WTC11 (cell line): ENCODE measurements at regions not wholly inside any gene's neighbourhood (a gene's known extent, or its start where the extent isn't known, plus 50 kb on each side); places are given as distances from the start of the nearest gene placed in this dataset.

Source experiments
- ATAC-seq: fragments of 200-7000 bp; cut with Tn5 transposase; 2 replicates; pipeline ENCODE4 v1.10.0; 2021; ENCODE audit warnings: mild to moderate bottlenecking, moderate library complexity
- CTCF ChIA-PET: fragments of 300-600 bp; sonication (Branson Sonifier 250); formaldehyde crosslinking; loops from one replicate; lab custom pipeline; 2021; ENCODE audit warnings: antibody characterized with exemption; lab: Charles Lee
- POLR2A ChIA-PET: fragments of 350-600 bp; sonication (Branson Sonifier 250); formaldehyde crosslinking; loops from one replicate; lab custom pipeline; 2021; ENCODE audit warnings: antibody characterized with exemption; lab: Charles Lee
- DNase-seq: peaks from one replicate; pipeline ENCODE4 v3.0.0; 2021; ENCODE audit warnings: low spot score
- H3K27ac Mint-ChIP-seq: 2 replicates; pipeline ENCODE4 v1.8.0; 2021; ENCODE audit warnings: mixed read lengths
- H3K27me3 Mint-ChIP-seq: 2 replicates; pipeline ENCODE4 v1.8.0; 2021; ENCODE audit warnings: low read depth, mild to moderate bottlenecking, moderate library complexity, mixed read lengths
- H3K36me3 Mint-ChIP-seq: 2 replicates; pipeline ENCODE4 v1.8.0; 2021; ENCODE audit warnings: mixed read lengths
- H3K4me1 Mint-ChIP-seq: 2 replicates; pipeline ENCODE4 v1.8.0; 2022; ENCODE audit warnings: mixed read lengths
- H3K4me3 Mint-ChIP-seq: 2 replicates; pipeline ENCODE4 v1.8.0; 2021; ENCODE audit warnings: mild to moderate bottlenecking, moderate library complexity, mixed read lengths
- H3K9me3 Mint-ChIP-seq: 2 replicates; pipeline ENCODE4 v1.8.0; 2021; ENCODE audit warnings: mixed read lengths
- AFF4 ChIP-seq: sonication (generic); formaldehyde crosslinking; IDR thresholded peaks from 2 replicates; pipeline ENCODE4 v1.8.1; 2023; ENCODE audit warnings: mild to moderate bottlenecking, missing genetic modification reagents, borderline replicate concordance
- ATF2 ChIP-seq: sonication (generic); formaldehyde crosslinking; IDR thresholded peaks from 2 replicates; pipeline ENCODE4 v1.8.1; 2022; ENCODE audit warnings: low read depth, missing genetic modification reagents, borderline replicate concordance
- ATF6 ChIP-seq: sonication (generic); formaldehyde crosslinking; IDR thresholded peaks from 2 replicates; pipeline ENCODE4 v1.8.1; 2023; ENCODE audit warnings: mild to moderate bottlenecking, missing genetic modification reagents
- CTCF ChIP-seq: fragments of 200-600 bp; IDR thresholded peaks from 2 replicates; pipeline ENCODE4 v1.8.0; 2022; ENCODE audit warnings: antibody characterized with exemption
- ELF4 ChIP-seq: sonication (generic); formaldehyde crosslinking; IDR thresholded peaks from 2 replicates; pipeline ENCODE4 v1.8.1; 2022; ENCODE audit warnings: low read depth, mild to moderate bottlenecking, moderate library complexity, missing genetic modification reagents
- EMX1 ChIP-seq: fragments of 250-450 bp; sonication (Bioruptor Pico); IDR thresholded peaks from 2 replicates; pipeline ENCODE4 v1.8.0; 2021; ENCODE audit warnings: mild to moderate bottlenecking
- FOXK1 ChIP-seq: sonication (generic); formaldehyde crosslinking; IDR thresholded peaks from 2 replicates; pipeline ENCODE4 v1.8.0; 2022; ENCODE audit warnings: mild to moderate bottlenecking, moderate library complexity, missing genetic modification reagents
- GRHL2 ChIP-seq: fragments of 250-450 bp; sonication (Bioruptor Pico); IDR thresholded peaks from 2 replicates; pipeline ENCODE4 v1.8.0; 2022; ENCODE audit warnings: mild to moderate bottlenecking, moderate library complexity; ENCODE audit not compliant: insufficient replicate concordance, severe bottlenecking
- IRF1 ChIP-seq: sonication (generic); formaldehyde crosslinking; IDR thresholded peaks from 2 replicates; pipeline ENCODE4 v1.8.0; 2023; ENCODE audit warnings: missing genetic modification reagents
- KAT7 ChIP-seq: sonication (generic); formaldehyde crosslinking; IDR thresholded peaks from 2 replicates; pipeline ENCODE4 v1.8.1; 2023; ENCODE audit warnings: missing genetic modification reagents, mild to moderate bottlenecking, borderline replicate concordance
- PRRX2 ChIP-seq: fragments of 250-450 bp; sonication (Bioruptor Pico); IDR thresholded peaks from 2 replicates; pipeline ENCODE4 v1.8.0; 2021; ENCODE audit warnings: mild to moderate bottlenecking
- SOX15 ChIP-seq: fragments of 250-450 bp; sonication (Bioruptor Pico); IDR thresholded peaks from 2 replicates; pipeline ENCODE4 v1.9.0; 2021; ENCODE audit warnings: mild to moderate bottlenecking
- TCF7 ChIP-seq: sonication (generic); formaldehyde crosslinking; IDR thresholded peaks from 2 replicates; pipeline ENCODE4 v1.8.0; 2022; ENCODE audit warnings: mild to moderate bottlenecking, low read depth, missing genetic modification reagents, moderate library complexity
- TEAD1 ChIP-seq: sonication (generic); formaldehyde crosslinking; IDR thresholded peaks from 2 replicates; pipeline ENCODE4 v1.8.0; 2022; ENCODE audit warnings: mild to moderate bottlenecking, missing genetic modification reagents
- ZNF121 ChIP-seq: sonication (generic); formaldehyde crosslinking; IDR thresholded peaks from 2 replicates; pipeline ENCODE4 v1.8.0; 2023; ENCODE audit warnings: missing genetic modification reagents
- ZSCAN18 ChIP-seq: fragments of 250-450 bp; sonication (Bioruptor Pico); IDR thresholded peaks from 2 replicates; pipeline ENCODE4 v2.1.2; 2022; ENCODE audit warnings: mild to moderate bottlenecking, moderate library complexity

GRCh38 chr4:26009502-26009901, 95.5 kb downstream of the SMIM20 start:
- Mint-ChIP-seq H3K4me3 (no peak overlapping the region), H3K36me3 (peaks cover 17% of the 10 kb centered on the region), H3K9me3 (peaks cover 36% of the 10 kb centered on the region), H3K27ac (no peak overlapping the region), H3K27me3 (peaks cover 3% of the 10 kb centered on the region), H3K4me1 (peaks cover 8% of the 10 kb centered on the region)
- ChIA-PET POLR2A (no interaction called here), CTCF (no interaction called here)
- ATAC-seq (no peak), DNase-seq (no peak)
- TF ChIP-seq GRHL2 (CRISPR knock-in tag) (no peak), ZSCAN18 (CRISPR knock-in tag) (no peak), KAT7 (CRISPR knock-in tag) (no peak), SOX15 (CRISPR knock-in tag) (no peak)

GRCh38 chr4:26010304-26010703, 96.3 kb downstream of the SMIM20 start:
- Mint-ChIP-seq H3K27me3 (peaks cover 6% of the 10 kb centered on the region), H3K36me3 (peaks cover 17% of the 10 kb centered on the region), H3K27ac (no peak overlapping the region)
- no peak for DNase-seq
- no peak for TF ChIP-seq FOXK1 (CRISPR knock-in tag)
- TF ChIP-seq, all 79 proteins: peak for 0
- CTCF ChIA-PET: interaction anchor here (0.6 to 0.9 kb wide), 2 partner anchors 22 to 1849 kb away, joined by 3 read pairs; no protein-coding TSS in a partner anchor
- H3K4me1 Mint-ChIP-seq: peaks cover 13% of the 10 kb centered on the region
- H3K4me3 Mint-ChIP-seq: no peak overlapping the region
- no peak for ATAC-seq
- POLR2A ChIA-PET: no interaction called here
- H3K9me3 Mint-ChIP-seq: peaks cover 36% of the 10 kb centered on the region

- CTCF ChIA-PET: interaction anchor here (1.2 kb wide), 1 partner anchor 20 kb away, joined by 4 read pairs; no protein-coding TSS in a partner anchor
Measured at GRCh38 chr4:26013629-26014028, 99.6 kb downstream of the SMIM20 start.

More at GRCh38 chr4:26013629-26014028, 99.6 kb downstream of the SMIM20 start:
- peaks cover 13% of the 10 kb centered on the region for H3K4me1 Mint-ChIP-seq
- no peak overlapping the region for H3K27ac Mint-ChIP-seq
- no peak for ATAC-seq
- H3K9me3 Mint-ChIP-seq: peaks cover 37% of the 10 kb centered on the region
- peaks cover 6% of the 10 kb centered on the region for H3K27me3 Mint-ChIP-seq
- POLR2A ChIA-PET: no interaction called here
- TF ChIP-seq GRHL2 (CRISPR knock-in tag) (no peak), ZNF121 (CRISPR knock-in tag) (no peak), IRF1 (CRISPR knock-in tag) (no peak), EMX1 (CRISPR knock-in tag) (no peak), AFF4 (CRISPR knock-in tag) (no peak), FOXK1 (CRISPR knock-in tag) (no peak), ELF4 (CRISPR knock-in tag) (no peak), ATF6 (CRISPR knock-in tag) (no peak), TCF7 (CRISPR knock-in tag) (no peak), CTCF (no peak), ATF2 (CRISPR knock-in tag) (no peak), PRRX2 (no peak), TEAD1 (CRISPR knock-in tag) (no peak)
- no peak overlapping the region for H3K4me3 Mint-ChIP-seq
- H3K36me3 Mint-ChIP-seq: peaks cover 15% of the 10 kb centered on the region
- DNase-seq: no peak
